ENCODE measurements at regions not wholly inside any gene's neighbourhood (a gene's known extent, or its start where the extent isn't known, plus 50 kb on each side); places are given as distances from the start of the nearest gene placed in this dataset.
"Not testable (repeated sequence)": the region's sequence is repeated elsewhere in the genome, so short reads cannot be mapped to it uniquely, and the experiment has no call there.

GRCh38 chr5:104890767-104891166 lies 1328.2 kb upstream of the NUDT12 start:
- no peak for DNase-seq (ENCODE audit: low spot score)

GRCh38 chr5:104859437-104859836 lies 1296.8 kb upstream of the NUDT12 start:
- no peak for DNase-seq (ENCODE audit: low spot score)

GRCh38 chr5:104852099-104852498 lies 1289.5 kb upstream of the NUDT12 start:
- DNase-seq (ENCODE audit: low spot score) = not testable (repeated sequence)

GRCh38 chr5:104845541-104845940 lies 1283.0 kb upstream of the NUDT12 start:
- no peak for DNase-seq (ENCODE audit: low spot score)

- DNase-seq (ENCODE audit: low spot score) = no peak
Observed at GRCh38 chr5:104843822-104844221, 1281.2 kb upstream of the NUDT12 start.

- no peak for DNase-seq (ENCODE audit: low spot score)
Observed at GRCh38 chr5:104840284-104840683, 1277.7 kb upstream of the NUDT12 start.

- not testable (repeated sequence) for DNase-seq (ENCODE audit: low spot score)
Observed at GRCh38 chr5:104831515-104831914, 1268.9 kb upstream of the NUDT12 start.

GRCh38 chr5:104821606-104822005 lies 1259.0 kb upstream of the NUDT12 start:
- DNase-seq (ENCODE audit: low spot score) = no peak

- no peak for DNase-seq (ENCODE audit: low spot score)
Observed at GRCh38 chr5:104817127-104817526, 1254.5 kb upstream of the NUDT12 start.

- no peak for DNase-seq (ENCODE audit: low spot score)
Observed at GRCh38 chr5:104815212-104815611, 1252.6 kb upstream of the NUDT12 start.

GRCh38 chr5:104800440-104801048 lies 1238.0 kb upstream of the NUDT12 start:
- no peak for DNase-seq (ENCODE audit: low spot score)

GRCh38 chr5:104793755-104794080 lies 1231.1 kb upstream of the NUDT12 start:
- no peak for DNase-seq (ENCODE audit: low spot score)

- DNase-seq (ENCODE audit: low spot score) = no peak
Observed at GRCh38 chr5:104793031-104793754, 1230.6 kb upstream of the NUDT12 start.

- DNase-seq (ENCODE audit: low spot score) = no peak
Observed at GRCh38 chr5:104789366-104789765, 1226.8 kb upstream of the NUDT12 start.

- no peak for DNase-seq (ENCODE audit: low spot score)
Observed at GRCh38 chr5:104785097-104785496, 1222.5 kb upstream of the NUDT12 start.

- DNase-seq (ENCODE audit: low spot score) = no peak
Observed at GRCh38 chr5:104774372-104774771, 1211.8 kb upstream of the NUDT12 start.

- DNase-seq (ENCODE audit: low spot score) = no peak
Observed at GRCh38 chr5:104764197-104764596, 1201.6 kb upstream of the NUDT12 start.

GRCh38 chr5:104763216-104763615 lies 1200.6 kb upstream of the NUDT12 start:
- DNase-seq (ENCODE audit: low spot score) = no peak

GRCh38 chr5:104757915-104758314 lies 1195.3 kb upstream of the NUDT12 start:
- DNase-seq (ENCODE audit: low spot score) = no peak

- no peak for DNase-seq (ENCODE audit: low spot score)
Observed at GRCh38 chr5:104755806-104756205, 1193.2 kb upstream of the NUDT12 start.

GRCh38 chr5:104754311-104754995 lies 1191.9 kb upstream of the NUDT12 start:
- no peak for DNase-seq (ENCODE audit: low spot score)

- DNase-seq (ENCODE audit: low spot score) = no peak
Observed at GRCh38 chr5:104751969-104752368, 1189.4 kb upstream of the NUDT12 start.

- no peak for DNase-seq (ENCODE audit: low spot score)
Observed at GRCh38 chr5:104739905-104740304, 1177.3 kb upstream of the NUDT12 start.
